ENCODE measurements at regions not wholly inside any gene's neighbourhood (a gene's known extent, or its start where the extent isn't known, plus 50 kb on each side); places are given as distances from the start of the nearest gene placed in this dataset.

GRCh38 chr17:71792966-71793365 is 327.9 kb upstream of the SOX9 start (continued):
- TF ChIP-seq CHD7 (IDR thresholded peaks at IDR 0.05; ENCODE audit: insufficient replicate concordance, low read length) (no peak), PHF8 (conservative IDR thresholded peaks at IDR 0.05; ENCODE audit: low read depth, low read length) (no peak), POLR2A (IDR thresholded peaks at IDR 0.05; ENCODE audit: control extremely low read depth in 1 of 2, low read depth in 2 of 2, low read length in 2 of 2) (no peak)
